HepG2 (cell line): ENCODE measurements at regions not wholly inside any gene's neighbourhood (a gene's known extent, or its start where the extent isn't known, plus 50 kb on each side); places are given as distances from the start of the nearest gene placed in this dataset.
"Not testable (repeated sequence)": the region's sequence is repeated elsewhere in the genome, so short reads cannot be mapped to it uniquely, and the experiment has no call there.

Source experiments
- ATAC-seq: fragments of 200-7000 bp; cut with Tn5 transposase; 3 replicates; pipeline ENCODE4 v1.9.1; 2020; ENCODE audit warnings: mild to moderate bottlenecking, moderate library complexity
- BruUV-seq: library from RNA; stranded (reverse); fragments of 400-500 nt; replicated peaks from 2 replicates; lab custom pipeline; 2021; lab: Mats Ljungman, UMichigan
- CTCF ChIA-PET: fragments of 300-600 bp; formaldehyde crosslinking; extraction: SDS; loops from one replicate; lab custom pipeline; 2021; ENCODE audit warnings: low total read pairs, inconsistent platforms, low intra/inter-chr PET ratio; lab: Yijun Ruan, JAX
- POLR2A ChIA-PET: fragments of 350-600 bp; sonication (Branson Sonifier 250); formaldehyde crosslinking; loops from one replicate; lab custom pipeline; 2020; ENCODE audit warnings: antibody characterized with exemption, inconsistent platforms; lab: Yijun Ruan, JAX
- DNase-seq: peaks from one replicate; pipeline ENCODE4 v3.0.0-alpha.2; 2015; ENCODE audit warnings: low spot score
- FAIRE-seq: peaks from 3 replicates; lab custom pipeline; 2011; peaks lifted over from hg19 to GRCh38; lab: Jason Lieb, UNC
- H2AFZ ChIP-seq: one replicate; pipeline ENCODE4 v1.6.1; 2011; ENCODE audit warnings: low read length, inconsistent platforms
- H3K27ac ChIP-seq: fragments of 300-600 bp; 3 replicates; pipeline ENCODE4 v1.8.0; 2011; ENCODE audit warnings: mixed run types, mild to moderate bottlenecking, mixed read lengths, low read length, inconsistent platforms; ENCODE audit not compliant: insufficient read depth; ENCODE audit errors: extremely low read length
- H3K27me3 ChIP-seq, 2 experiments: fragments of 200-600 bp in 1 of 2; 2 replicates in 1 of 2; 3 replicates in 1 of 2; pipeline versions ENCODE4 v1.6.0 to v1.8.0; 2011; ENCODE audit warnings: low read length in 2 of 2, mild to moderate bottlenecking in 2 of 2, moderate library complexity in 2 of 2, inconsistent platforms in 1 of 2; ENCODE audit not compliant: insufficient read depth in 2 of 2, control insufficient read depth in 1 of 2
- H3K36me3 ChIP-seq, 2 experiments: fragments of 200-600 bp in 1 of 2; replicated peaks in 1 of 2; 2 replicates in 1 of 2; 3 replicates in 1 of 2; pipeline versions ENCODE4 v1.5.1 to v1.8.0; 2011; ENCODE audit warnings: low read length in 2 of 2, inconsistent platforms in 1 of 2; ENCODE audit not compliant: insufficient read depth in 2 of 2, control insufficient read depth in 1 of 2
- H3K4me1 ChIP-seq: 2 replicates; pipeline ENCODE4 v1.5.1; 2012; ENCODE audit warnings: low read length, inconsistent platforms; ENCODE audit not compliant: insufficient read depth
- H3K4me2 ChIP-seq: 2 replicates; pipeline ENCODE4 v1.6.0; 2011; ENCODE audit warnings: low read depth, low read length, inconsistent platforms
- H3K4me3 ChIP-seq, 3 experiments: fragments of 200-600 bp in 1 of 3; sonication (generic), shearing (Covaris generic) in 1 of 3; replicated peaks in 1 of 3; 2 replicates each; pipeline ENCODE4 v1.5.1; 2011 to 2016; ENCODE audit warnings: low read length in 3 of 3, inconsistent platforms in 2 of 3, low read depth in 2 of 3, mild to moderate bottlenecking in 2 of 3, control low read depth in 1 of 3, mixed read lengths in 1 of 3; ENCODE audit not compliant: insufficient read depth in 1 of 3
- H3K79me2 ChIP-seq: one replicate; pipeline ENCODE4 v1.6.1; 2011; ENCODE audit warnings: low read length, inconsistent platforms; ENCODE audit not compliant: insufficient read depth
- H3K9ac ChIP-seq: 2 replicates; pipeline ENCODE4 v1.6.0; 2011; ENCODE audit warnings: mild to moderate bottlenecking, low read depth, low read length, inconsistent platforms; ENCODE audit not compliant: insufficient read depth
- H3K9me3 ChIP-seq: 2 replicates; pipeline ENCODE4 v1.5.1; 2012; ENCODE audit warnings: mild to moderate bottlenecking, low read length
- H4K20me1 ChIP-seq: 2 replicates; pipeline ENCODE4 v1.6.0; 2011; ENCODE audit warnings: inconsistent platforms, mild to moderate bottlenecking, low read length, moderate library complexity; ENCODE audit not compliant: insufficient read depth
- ATF3 ChIP-seq: sonication (generic); formaldehyde crosslinking; IDR thresholded peaks from 2 replicates; pipeline ENCODE4 v1.4.0; 2020; ENCODE audit warnings: missing genetic modification reagents
- FIP1L1 ChIP-seq: fragments of 200-400 bp; formaldehyde crosslinking; IDR thresholded peaks from 2 replicates; pipeline ENCODE4 v1.6.1; 2018; ENCODE audit warnings: low read depth, mild to moderate bottlenecking, low read length, moderate library complexity, borderline replicate concordance; ENCODE audit not compliant: insufficient read depth
- FOSL1 ChIP-seq: sonication (generic); formaldehyde crosslinking; IDR thresholded peaks from 2 replicates; pipeline ENCODE4 v1.9.0; 2021; ENCODE audit warnings: missing genetic modification reagents, borderline replicate concordance
- HMGXB3 ChIP-seq: sonication (generic); formaldehyde crosslinking; IDR thresholded peaks from 2 replicates; pipeline ENCODE4 v1.4.0; 2020; ENCODE audit warnings: missing genetic modification reagents, borderline replicate concordance
- MYC ChIP-seq: sonication (generic); formaldehyde crosslinking; IDR thresholded peaks from 2 replicates; pipeline ENCODE4 v1.9.0; 2021; ENCODE audit warnings: missing genetic modification reagents, borderline replicate concordance
- SNRNP70 ChIP-seq: fragments of 200-400 bp; formaldehyde crosslinking; IDR thresholded peaks from 2 replicates; pipeline ENCODE4 v1.6.1; 2017; ENCODE audit warnings: mild to moderate bottlenecking, low read depth, low read length, moderate library complexity
- UBTF ChIP-seq: sonication (generic); formaldehyde crosslinking; IDR thresholded peaks from 2 replicates; pipeline ENCODE4 v1.4.0; 2020; ENCODE audit warnings: mild to moderate bottlenecking, missing genetic modification reagents
- ZNF773 ChIP-seq: sonication (generic); formaldehyde crosslinking; IDR thresholded peaks from 2 replicates; pipeline ENCODE4 v1.4.0; 2020; ENCODE audit warnings: missing genetic modification reagents, borderline replicate concordance
- ZUFSP ChIP-seq: sonication (generic); formaldehyde crosslinking; IDR thresholded peaks from 2 replicates; pipeline ENCODE4 v1.9.0; 2021; ENCODE audit warnings: missing genetic modification reagents, mild to moderate bottlenecking, borderline replicate concordance
- WGBS: methylation state at CpG from one replicate; pipeline ENCODE4 v1.1.6; 2017; ENCODE audit warnings: low lambda C conversion rate; 5-methylcytosine and 5-hydroxymethylcytosine counted together
- in situ Hi-C: cut with HindIII; loops from 2 replicates; pipeline ENCODE4 v1.10.0; 2017; ENCODE audit warnings: low pct_unique_long_range_greater_than_20kb; ENCODE audit not compliant: extremely low pct_ligation_motif_present
- intact Hi-C: fragments of 100-400 bp; cut with micrococcal nuclease; formaldehyde crosslinking; loops from one replicate; pipeline ENCODE4 v1.10.0; 2022; ENCODE audit not compliant: unreplicated experiment

- H3K9me3 ChIP-seq, intact Hi-C loops, H3K4me3 ChIP-seq, BruUV-seq, H4K20me1 ChIP-seq, H3K4me2 ChIP-seq, in situ Hi-C loops, H2AFZ ChIP-seq, ATAC-seq, H3K9ac ChIP-seq, H3K79me2 ChIP-seq, H3K27ac ChIP-seq, POLR2A ChIA-PET, CTCF ChIA-PET, H3K27me3 ChIP-seq, H3K36me3 ChIP-seq, FAIRE-seq, DNase-seq: not testable (repeated sequence)
- peaks cover 13% of the 10 kb centered on the region for H3K4me1 ChIP-seq
- 26% methylated on average over 1 of the region's 1 CpG for WGBS
These were observed 675.8 kb upstream of the NRP1 start for GRCh38 chr10:34010228-34010627.

GRCh38 chr10:34008656-34009055 is 674.2 kb upstream of the NRP1 start:
- Histone ChIP-seq H3K9me3 (no peaks in the 10 kb centered on the region), H3K27me3 (no peaks in the 10 kb centered on the region), H3K4me2 (no peak overlapping the region), H3K27ac (no peak overlapping the region), H3K4me1 (peaks cover 13% of the 10 kb centered on the region), H3K4me3 (no peak overlapping the region), H2AFZ (no peak overlapping the region), H3K36me3 (no peaks in the 10 kb centered on the region), H3K9ac (no peak overlapping the region), H4K20me1 (no peaks in the 10 kb centered on the region), H3K79me2 (no peaks in the 10 kb centered on the region)
- BruUV-seq = no TSS peak
- DNase-seq = no peak
- ATAC-seq = no peak
- POLR2A ChIA-PET = no interaction called here
- 100% methylated on average over 1 of the region's 1 CpG for WGBS
- CTCF ChIA-PET = no interaction called here
- intact Hi-C loops = no loop called here
- in situ Hi-C loops = no loop called here
- no peak for FAIRE-seq
- TF ChIP-seq MYC (no peak), FOSL1 (CRISPR knock-in tag) (no peak), ATF3 (CRISPR knock-in tag) (no peak), HMGXB3 (CRISPR knock-in tag) (no peak), ZNF773 (CRISPR knock-in tag) (no peak), ZUFSP (CRISPR knock-in tag) (no peak), UBTF (CRISPR knock-in tag) (no peak), FIP1L1 (no peak), SNRNP70 (no peak)
